ENCODE measurements at regions not wholly inside any gene's neighbourhood (a gene's known extent, or its start where the extent isn't known, plus 50 kb on each side); places are given as distances from the start of the nearest gene placed in this dataset.

- DNase-seq (ENCODE audit: low spot score), result no peak
- H3K9me3 Mint-ChIP-seq, result peaks cover 5% of the 10 kb centered on the region
- H3K27me3 Mint-ChIP-seq, result no peaks in the 10 kb centered on the region
- H3K4me1 Mint-ChIP-seq (ENCODE audit: low read depth in 2 of 2), result no peaks in the 10 kb centered on the region
- no peak overlapping the region for H3K4me3 Mint-ChIP-seq
- peaks cover 6% of the 10 kb centered on the region for H3K36me3 Mint-ChIP-seq
- ATAC-seq, result no peak
- H3K27ac Mint-ChIP-seq, result no peak overlapping the region
Observed at GRCh38 chr2:5562426-5562825, 129.8 kb upstream of the SOX11 start.

GRCh38 chr2:5562865-5563264 lies 129.3 kb upstream of the SOX11 start:
- DNase-seq (ENCODE audit: low spot score) (no peak), ATAC-seq (peak in 1 of 2 donors; percentile 20)
- H3K27me3 Mint-ChIP-seq, result no peaks in the 10 kb centered on the region
- H3K9me3 Mint-ChIP-seq, result peaks cover 5% of the 10 kb centered on the region
- H3K4me3 Mint-ChIP-seq, result no peak overlapping the region
- H3K27ac Mint-ChIP-seq, result no peak overlapping the region
- no peaks in the 10 kb centered on the region for H3K4me1 Mint-ChIP-seq (ENCODE audit: low read depth in 2 of 2)
- H3K36me3 Mint-ChIP-seq, result peaks cover 6% of the 10 kb centered on the region

DNA sequence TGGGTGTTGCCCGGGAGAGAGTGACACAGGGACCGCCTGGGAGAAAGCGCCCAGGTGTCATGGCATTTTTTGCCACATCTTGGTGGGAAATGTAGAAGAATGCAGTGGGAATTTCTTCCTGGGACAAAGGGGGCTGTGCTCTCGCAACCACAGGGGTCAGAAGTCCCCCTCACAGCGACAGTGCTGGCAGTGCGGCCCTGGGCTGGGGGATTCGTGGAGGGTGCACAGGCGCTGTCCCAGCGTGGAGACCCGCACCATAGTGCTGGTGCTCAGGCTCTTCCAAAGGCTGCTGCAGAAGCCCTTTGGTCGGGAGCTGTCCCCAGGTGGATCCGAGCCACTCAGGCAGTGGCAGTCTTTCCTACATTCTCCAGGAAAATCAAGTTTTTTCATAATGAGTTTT lies 128.8 kb upstream of the SOX11 start:
- no peak overlapping the region for H3K27ac Mint-ChIP-seq
- peaks cover 5% of the 10 kb centered on the region for H3K9me3 Mint-ChIP-seq
- peaks cover 6% of the 10 kb centered on the region for H3K36me3 Mint-ChIP-seq
- no peaks in the 10 kb centered on the region for H3K4me1 Mint-ChIP-seq (ENCODE audit: low read depth in 2 of 2)
- H3K4me3 Mint-ChIP-seq, result no peak overlapping the region
- ATAC-seq (no peak), DNase-seq (ENCODE audit: low spot score) (no peak)
- no peaks in the 10 kb centered on the region for H3K27me3 Mint-ChIP-seq

DNA sequence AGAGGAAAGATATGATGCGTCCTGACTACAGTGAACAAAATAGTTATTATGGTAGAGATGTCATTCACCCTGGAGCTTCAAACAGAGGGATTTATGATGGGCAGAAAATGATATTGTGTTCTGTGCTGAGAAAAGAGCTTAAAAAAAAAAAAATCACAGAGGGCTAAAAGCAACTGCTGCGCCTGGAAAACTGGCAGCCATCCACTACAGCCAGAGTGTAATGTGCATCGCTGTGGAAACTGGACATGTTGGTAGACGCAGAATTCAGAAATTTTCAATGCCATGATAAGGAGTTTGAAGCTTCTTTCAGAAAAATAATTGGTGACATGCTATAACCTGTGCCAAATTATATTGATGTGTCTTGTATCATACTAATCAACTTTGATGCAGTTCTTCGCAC lies 122.9 kb upstream of the SOX11 start:
- no peak for DNase-seq (ENCODE audit: low spot score)
- Mint-ChIP-seq H3K27ac (no peak overlapping the region), H3K4me3 (no peak overlapping the region), H3K36me3 (no peaks in the 10 kb centered on the region), H3K9me3 (peaks cover 4% of the 10 kb centered on the region), H3K4me1 (ENCODE audit: low read depth in 2 of 2) (no peaks in the 10 kb centered on the region), H3K27me3 (no peaks in the 10 kb centered on the region)
- ATAC-seq, result no peak

GRCh38 chr2:5576015-5576414 lies 116.2 kb upstream of the SOX11 start:
- no peak overlapping the region for H3K4me3 Mint-ChIP-seq
- ATAC-seq (no peak), DNase-seq (ENCODE audit: low spot score) (no peak)
- H3K9me3 Mint-ChIP-seq, result peaks cover 15% of the 10 kb centered on the region
- H3K27me3 Mint-ChIP-seq, result no peaks in the 10 kb centered on the region
- H3K36me3 Mint-ChIP-seq, result no peaks in the 10 kb centered on the region
- no peak overlapping the region for H3K27ac Mint-ChIP-seq
- no peaks in the 10 kb centered on the region for H3K4me1 Mint-ChIP-seq (ENCODE audit: low read depth in 2 of 2)

DNA sequence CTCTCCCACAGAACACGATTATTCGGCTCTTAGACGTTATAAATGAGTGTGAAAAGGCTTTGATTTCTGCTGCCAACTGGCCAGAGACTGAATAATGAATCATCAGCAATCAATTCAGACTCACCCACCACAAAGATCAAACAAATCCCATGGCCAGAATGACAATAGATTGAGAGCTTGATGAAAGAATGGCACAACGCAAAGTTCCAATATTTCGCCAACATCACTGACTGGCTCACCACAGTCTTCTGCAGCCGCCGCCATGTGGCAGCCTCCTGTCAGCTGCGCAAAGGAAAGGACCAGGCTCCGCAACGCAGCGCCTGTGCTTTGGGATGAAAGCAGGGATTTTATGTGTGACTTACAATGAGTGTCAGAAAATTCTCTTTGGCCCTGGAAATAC lies 104.4 kb upstream of the SOX11 start:
- no peaks in the 10 kb centered on the region for H3K36me3 Mint-ChIP-seq
- H3K4me1 Mint-ChIP-seq (ENCODE audit: low read depth in 2 of 2), result no peaks in the 10 kb centered on the region

DNA sequence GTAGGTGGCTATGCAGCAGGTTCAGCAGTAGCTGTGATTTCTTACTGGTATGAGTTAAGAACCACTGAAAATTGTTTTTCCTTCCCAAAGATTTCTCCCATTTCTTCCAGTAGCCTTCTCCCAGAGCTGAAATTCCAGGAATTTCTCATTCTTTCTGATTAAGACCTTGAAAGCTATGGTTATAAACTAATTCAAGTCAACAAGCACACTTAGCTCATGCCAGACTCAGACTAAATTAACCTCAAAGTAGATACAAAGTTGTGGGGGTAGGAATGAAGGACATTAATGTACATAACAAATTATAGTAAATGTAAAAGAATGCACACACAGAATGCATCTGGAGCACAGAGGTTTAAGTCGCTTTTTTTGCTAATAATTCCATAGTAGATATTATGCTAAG lies 103.6 kb upstream of the SOX11 start:
- ATAC-seq (no peak), DNase-seq (ENCODE audit: low spot score) (no peak)
- Mint-ChIP-seq H3K4me3 (no peak overlapping the region), H3K4me1 (ENCODE audit: low read depth in 2 of 2) (no peaks in the 10 kb centered on the region), H3K9me3 (peaks cover 11% of the 10 kb centered on the region), H3K27ac (no peak overlapping the region), H3K27me3 (no peaks in the 10 kb centered on the region), H3K36me3 (no peaks in the 10 kb centered on the region)

More for the DNA sequence above, 104.4 kb upstream of the SOX11 start:
- no peak for ATAC-seq
- DNase-seq (ENCODE audit: low spot score), result no peak
- peaks cover 11% of the 10 kb centered on the region for H3K9me3 Mint-ChIP-seq
- H3K27me3 Mint-ChIP-seq, result no peaks in the 10 kb centered on the region
- H3K4me3 Mint-ChIP-seq, result no peak overlapping the region
- no peak overlapping the region for H3K27ac Mint-ChIP-seq

DNA sequence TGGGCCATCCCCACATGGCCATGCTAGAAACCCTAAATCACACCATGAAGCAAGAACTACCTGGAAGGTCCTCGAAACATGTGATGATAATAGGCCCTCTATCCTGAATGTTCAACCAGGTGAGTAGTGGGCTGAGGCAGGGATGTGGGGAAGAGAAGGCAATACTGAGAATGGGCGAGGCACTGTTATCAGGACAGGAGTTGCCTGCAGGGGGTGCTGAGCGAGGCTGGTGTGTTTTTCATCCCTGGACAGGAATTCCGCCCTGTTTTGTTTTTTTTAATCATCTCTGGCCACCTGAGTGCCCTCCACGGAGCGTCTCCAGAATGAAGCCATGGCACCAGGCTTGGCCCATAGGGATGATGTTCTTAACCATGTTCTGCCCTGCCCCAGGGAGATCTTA lies 103.0 kb upstream of the SOX11 start:
- ATAC-seq, result no peak
- H3K27ac Mint-ChIP-seq, result no peak overlapping the region
- H3K4me1 Mint-ChIP-seq (ENCODE audit: low read depth in 2 of 2), result no peaks in the 10 kb centered on the region
- DNase-seq (ENCODE audit: low spot score), result no peak
- H3K4me3 Mint-ChIP-seq, result no peak overlapping the region
- peaks cover 9% of the 10 kb centered on the region for H3K9me3 Mint-ChIP-seq
- H3K27me3 Mint-ChIP-seq, result no peaks in the 10 kb centered on the region
- no peaks in the 10 kb centered on the region for H3K36me3 Mint-ChIP-seq

DNA sequence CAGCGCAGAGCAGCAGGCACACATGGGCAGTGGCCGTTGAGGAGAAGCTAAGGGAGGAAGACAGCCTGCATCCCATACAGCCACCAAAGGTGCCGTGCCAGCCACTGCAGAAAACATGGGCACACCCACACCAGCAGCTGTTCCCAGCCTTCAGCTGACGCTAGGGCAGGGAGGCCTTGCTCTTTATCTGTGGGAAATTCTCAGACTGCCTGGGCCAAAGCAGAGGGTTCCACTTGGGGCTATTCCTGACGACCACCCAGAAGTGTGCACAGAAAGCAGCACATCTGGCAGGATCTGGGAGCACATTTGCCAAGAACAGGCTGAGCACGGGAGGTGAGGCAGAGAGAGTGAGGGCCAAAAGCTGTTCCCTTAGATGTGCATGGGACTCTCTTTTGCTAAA lies 101.3 kb upstream of the SOX11 start:
- H3K9me3 Mint-ChIP-seq, result peaks cover 17% of the 10 kb centered on the region
- H3K27me3 Mint-ChIP-seq, result no peaks in the 10 kb centered on the region
- H3K4me1 Mint-ChIP-seq (ENCODE audit: low read depth in 2 of 2), result no peaks in the 10 kb centered on the region
- DNase-seq (ENCODE audit: low spot score) (no peak), ATAC-seq (no peak)
- H3K4me3 Mint-ChIP-seq, result no peak overlapping the region
- H3K36me3 Mint-ChIP-seq, result peaks cover 4% of the 10 kb centered on the region
- no peak overlapping the region for H3K27ac Mint-ChIP-seq

GRCh38 chr2:5592916-5593315 lies 99.3 kb upstream of the SOX11 start:
- DNase-seq (ENCODE audit: low spot score) (no peak), ATAC-seq (no peak)
- Mint-ChIP-seq H3K9me3 (peaks cover 14% of the 10 kb centered on the region), H3K27me3 (no peaks in the 10 kb centered on the region), H3K4me3 (no peak overlapping the region), H3K27ac (no peak overlapping the region), H3K36me3 (peaks cover 4% of the 10 kb centered on the region), H3K4me1 (ENCODE audit: low read depth in 2 of 2) (no peaks in the 10 kb centered on the region)

- ATAC-seq, result no peak
- no peak overlapping the region for H3K27ac Mint-ChIP-seq
- H3K9me3 Mint-ChIP-seq, result peaks cover 17% of the 10 kb centered on the region
- H3K36me3 Mint-ChIP-seq, result peaks cover 4% of the 10 kb centered on the region
- H3K27me3 Mint-ChIP-seq, result no peaks in the 10 kb centered on the region
- H3K4me3 Mint-ChIP-seq, result no peak overlapping the region
- DNase-seq (ENCODE audit: low spot score), result no peak
- H3K4me1 Mint-ChIP-seq (ENCODE audit: low read depth in 2 of 2), result no peaks in the 10 kb centered on the region
Observed at GRCh38 chr2:5594249-5594695, 97.9 kb upstream of the SOX11 start.

- Mint-ChIP-seq H3K27me3 (no peaks in the 10 kb centered on the region), H3K36me3 (peaks cover 4% of the 10 kb centered on the region), H3K9me3 (peaks cover 15% of the 10 kb centered on the region), H3K4me1 (ENCODE audit: low read depth in 2 of 2) (no peaks in the 10 kb centered on the region), H3K4me3 (no peak overlapping the region), H3K27ac (no peak overlapping the region)
- DNase-seq (ENCODE audit: low spot score) (no peak), ATAC-seq (no peak)
Observed at GRCh38 chr2:5596868-5597267, 95.3 kb upstream of the SOX11 start.

DNA sequence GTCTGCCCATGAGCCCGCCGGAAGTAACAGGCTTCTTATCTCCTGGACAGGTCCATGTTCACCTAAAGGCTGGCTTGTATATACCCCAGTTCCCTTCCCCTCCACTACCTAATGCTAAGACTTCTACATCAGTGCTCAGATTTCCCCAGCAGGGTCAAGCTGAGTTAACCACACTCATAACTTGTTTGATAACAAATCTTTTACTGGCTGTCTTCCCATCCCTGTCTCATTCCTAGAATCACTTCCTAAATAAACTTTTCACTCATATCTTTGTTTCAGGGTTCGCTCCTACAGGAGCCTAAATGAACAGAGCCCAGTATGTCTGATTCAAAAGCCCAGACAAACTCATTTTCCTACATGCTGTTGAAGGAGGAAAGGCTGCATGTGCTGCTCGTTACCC lies 94.0 kb upstream of the SOX11 start:
- Mint-ChIP-seq H3K27me3 (no peaks in the 10 kb centered on the region), H3K4me1 (ENCODE audit: low read depth in 2 of 2) (no peaks in the 10 kb centered on the region), H3K36me3 (peaks cover 4% of the 10 kb centered on the region), H3K27ac (no peak overlapping the region), H3K9me3 (peaks cover 17% of the 10 kb centered on the region), H3K4me3 (no peak overlapping the region)
- DNase-seq (ENCODE audit: low spot score) (no peak), ATAC-seq (no peak)

DNA sequence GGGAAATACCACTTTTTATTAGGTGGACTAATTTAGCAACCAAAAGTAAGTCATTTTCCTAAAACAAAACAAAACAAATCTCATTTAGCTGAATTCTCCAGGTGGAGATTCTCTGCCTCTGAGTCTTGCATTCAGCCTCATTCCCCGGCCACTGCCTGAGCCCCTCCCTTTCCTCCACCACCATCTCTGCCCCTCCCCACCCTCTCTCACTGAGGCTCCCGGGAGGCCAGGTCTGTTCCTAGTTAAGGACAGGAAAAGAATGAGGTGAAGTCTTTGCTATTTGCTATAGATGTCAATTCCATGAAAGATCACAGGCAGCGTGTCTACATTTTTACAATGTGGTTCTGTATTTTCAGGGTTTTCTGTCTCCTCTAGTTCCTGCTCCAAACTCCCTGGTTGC lies 83.0 kb upstream of the SOX11 start:
- H3K36me3 Mint-ChIP-seq, result no peaks in the 10 kb centered on the region
- no peak for DNase-seq (ENCODE audit: low spot score)

DNA sequence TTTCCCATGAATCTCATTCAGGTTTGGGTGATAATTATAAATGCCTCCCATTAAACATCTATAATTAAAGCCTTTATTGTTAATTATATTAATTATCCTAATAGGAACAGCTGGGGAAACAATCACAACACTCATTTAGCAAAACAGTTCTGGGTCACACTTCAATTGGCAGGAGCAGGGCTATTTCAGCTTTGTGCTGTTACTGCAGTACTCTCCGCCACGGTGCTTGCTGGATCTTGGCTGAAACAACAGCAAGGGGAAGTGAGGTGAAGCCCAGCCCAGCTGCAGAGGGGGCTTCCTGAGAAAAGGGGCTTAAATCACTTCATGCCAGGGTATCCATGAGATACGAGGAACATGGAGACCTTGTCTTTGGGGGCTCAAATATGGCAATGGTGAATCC lies 79.5 kb upstream of the SOX11 start:
- Mint-ChIP-seq H3K9me3 (peaks cover 17% of the 10 kb centered on the region), H3K27ac (no peak overlapping the region), H3K27me3 (no peaks in the 10 kb centered on the region), H3K4me3 (no peak overlapping the region), H3K36me3 (no peaks in the 10 kb centered on the region), H3K4me1 (ENCODE audit: low read depth in 2 of 2) (no peaks in the 10 kb centered on the region)
- no peak for DNase-seq (ENCODE audit: low spot score)
- ATAC-seq, result no peak

More for the DNA sequence above, 83.0 kb upstream of the SOX11 start:
- Mint-ChIP-seq H3K4me3 (no peak overlapping the region), H3K27ac (no peak overlapping the region), H3K27me3 (no peaks in the 10 kb centered on the region), H3K4me1 (ENCODE audit: low read depth in 2 of 2) (no peaks in the 10 kb centered on the region), H3K9me3 (peaks cover 12% of the 10 kb centered on the region)
- no peak for ATAC-seq
